Large intestine (tissue), 3 donors: ENCODE measurements at regions not wholly inside any gene's neighbourhood (a gene's known extent, or its start where the extent isn't known, plus 50 kb on each side); places are given as distances from the start of the nearest gene placed in this dataset.
A peak's percentile ranks its signal among the peaks of the same experiment; 100 is the strongest.

Source experiments
- DNase-seq, 2 donors: peaks; one replicate each; pipeline versions ENCODE4 v3.0.0 to v3.0.0-alpha.2; 2013
- H3K27ac ChIP-seq: one replicate; pipeline ENCODE4 v1.5.1; 2013; ENCODE audit warnings: low read length
- H3K27me3 ChIP-seq: 2 replicates; pipeline ENCODE4 v1.6.1; 2013; ENCODE audit warnings: low read length; ENCODE audit not compliant: control insufficient read depth, insufficient read depth
- H3K36me3 ChIP-seq: 2 replicates; pipeline ENCODE4 v1.6.1; 2013; ENCODE audit warnings: low read length; ENCODE audit not compliant: control insufficient read depth, insufficient read depth
- H3K4me1 ChIP-seq: one replicate; pipeline ENCODE4 v1.6.1; 2013; ENCODE audit warnings: low read length; ENCODE audit not compliant: control insufficient read depth, insufficient read depth
- H3K4me3 ChIP-seq: one replicate; pipeline ENCODE4 v1.5.1; 2013; ENCODE audit warnings: low read length
- H3K9me3 ChIP-seq: one replicate; pipeline ENCODE4 v1.6.1; 2013; ENCODE audit warnings: mild to moderate bottlenecking, low read depth, low read length, moderate library complexity; ENCODE audit not compliant: control insufficient read depth
- WGBS: methylation state at CpG from one replicate; pipeline ENCODE4 v1.1.5; 2013; ENCODE audit warnings: low lambda C conversion rate; ENCODE audit not compliant: insufficient coverage; 5-methylcytosine and 5-hydroxymethylcytosine counted together

DNA sequence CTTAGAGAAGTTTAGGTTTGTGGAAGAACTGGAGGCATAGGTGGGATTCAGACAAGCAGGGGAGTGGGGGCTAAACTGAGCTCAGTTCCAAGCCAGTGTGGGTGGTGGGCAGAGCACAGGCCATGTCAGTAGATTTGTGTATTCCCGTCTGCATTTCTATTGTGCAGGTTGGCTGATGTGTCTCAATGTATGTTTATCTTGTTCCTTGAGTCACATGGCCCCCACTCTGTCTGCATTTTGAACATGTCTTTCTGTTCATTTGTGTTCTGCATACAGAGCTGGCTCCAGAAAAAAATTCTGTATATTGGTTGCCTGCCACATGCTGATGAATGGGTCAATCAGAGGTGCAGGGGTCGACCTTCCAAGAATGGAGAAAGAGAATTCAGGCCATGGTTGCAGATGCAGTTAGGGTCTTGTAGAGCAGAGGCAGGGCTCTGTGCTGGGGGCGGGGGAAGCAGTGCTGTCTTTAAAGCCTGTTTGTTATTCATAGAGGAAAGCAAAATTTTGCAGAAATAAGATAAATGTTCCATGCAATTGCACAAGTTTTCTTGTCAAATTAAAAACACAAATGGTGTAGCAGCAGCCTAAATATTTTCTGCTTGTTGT lies 166.7 kb downstream of the CDH26 start:
- Histone ChIP-seq H3K27me3 (no peaks in the 10 kb centered on the region), H3K4me1 (no peaks in the 10 kb centered on the region), H3K27ac (no peak overlapping the region), H3K9me3 (no peaks in the 10 kb centered on the region), H3K36me3 (no peaks in the 10 kb centered on the region), H3K4me3 (no peak overlapping the region)
- WGBS, result no CpG with 5 or more reads among the region's 3 CpGs
- no peak for DNase-seq

DNA sequence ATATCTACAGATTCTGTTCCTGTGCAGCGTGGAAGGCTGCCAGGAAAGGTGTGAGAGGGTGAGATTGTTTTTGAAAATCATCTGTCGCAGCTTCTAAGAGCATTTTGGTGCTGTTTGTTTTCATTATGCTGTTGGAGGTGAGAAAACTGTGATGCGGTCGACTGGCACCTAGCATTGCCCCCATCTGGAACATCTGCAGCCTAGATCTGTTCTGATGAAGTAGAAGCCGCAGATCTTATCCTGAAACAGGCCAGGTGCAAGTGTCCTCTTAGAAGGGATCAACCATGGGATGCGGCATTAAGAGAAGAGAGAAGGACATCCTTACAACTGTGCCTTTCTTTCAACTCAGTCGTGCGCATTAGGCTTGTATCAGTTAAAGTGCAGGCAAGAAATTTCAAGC lies 167.3 kb downstream of the CDH26 start:
- Histone ChIP-seq H3K36me3 (no peaks in the 10 kb centered on the region), H3K4me3 (no peak overlapping the region), H3K9me3 (no peaks in the 10 kb centered on the region), H3K4me1 (no peaks in the 10 kb centered on the region), H3K27me3 (no peaks in the 10 kb centered on the region), H3K27ac (no peak overlapping the region)
- no CpG with 5 or more reads among the region's 8 CpGs for WGBS
- DNase-seq, result no peak

GRCh38 chr20:60126975-60127374 lies 168.8 kb downstream of the CDH26 start:
- DNase-seq, result peak; percentile 31 to 50
- H3K27me3 ChIP-seq, result no peaks in the 10 kb centered on the region
- no peak overlapping the region for H3K27ac ChIP-seq
- no peaks in the 10 kb centered on the region for H3K9me3 ChIP-seq
- H3K4me3 ChIP-seq, result no peak overlapping the region
- WGBS, result no CpG with 5 or more reads among the region's 1 CpG
- no peaks in the 10 kb centered on the region for H3K4me1 ChIP-seq
- no peaks in the 10 kb centered on the region for H3K36me3 ChIP-seq

DNA sequence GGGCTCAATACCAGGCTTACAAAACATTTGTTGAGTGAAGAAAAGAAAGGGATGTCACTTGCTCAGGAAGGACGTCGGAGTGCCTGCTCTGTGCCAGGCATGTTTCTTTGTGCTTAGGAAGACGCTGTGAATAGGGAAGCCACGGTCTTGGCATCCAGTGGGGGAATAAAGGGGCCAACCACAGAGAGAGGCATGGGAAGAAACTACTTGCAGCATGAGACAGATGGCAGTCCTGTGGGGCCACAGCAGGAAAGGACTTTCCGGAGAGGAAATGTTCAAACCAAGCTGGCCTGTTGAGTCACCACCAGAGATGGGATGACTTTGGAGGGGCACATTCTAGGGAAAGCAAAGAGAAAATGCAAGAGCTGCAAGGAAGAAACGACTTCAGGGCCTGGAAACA lies 173.2 kb downstream of the CDH26 start:
- Histone ChIP-seq H3K27ac (no peak overlapping the region), H3K4me1 (no peaks in the 10 kb centered on the region), H3K36me3 (no peaks in the 10 kb centered on the region), H3K27me3 (no peaks in the 10 kb centered on the region), H3K4me3 (no peak overlapping the region), H3K9me3 (no peaks in the 10 kb centered on the region)
- no peak for DNase-seq
- WGBS, result 100% methylated on average over 4 of the region's 6 CpGs

DNA sequence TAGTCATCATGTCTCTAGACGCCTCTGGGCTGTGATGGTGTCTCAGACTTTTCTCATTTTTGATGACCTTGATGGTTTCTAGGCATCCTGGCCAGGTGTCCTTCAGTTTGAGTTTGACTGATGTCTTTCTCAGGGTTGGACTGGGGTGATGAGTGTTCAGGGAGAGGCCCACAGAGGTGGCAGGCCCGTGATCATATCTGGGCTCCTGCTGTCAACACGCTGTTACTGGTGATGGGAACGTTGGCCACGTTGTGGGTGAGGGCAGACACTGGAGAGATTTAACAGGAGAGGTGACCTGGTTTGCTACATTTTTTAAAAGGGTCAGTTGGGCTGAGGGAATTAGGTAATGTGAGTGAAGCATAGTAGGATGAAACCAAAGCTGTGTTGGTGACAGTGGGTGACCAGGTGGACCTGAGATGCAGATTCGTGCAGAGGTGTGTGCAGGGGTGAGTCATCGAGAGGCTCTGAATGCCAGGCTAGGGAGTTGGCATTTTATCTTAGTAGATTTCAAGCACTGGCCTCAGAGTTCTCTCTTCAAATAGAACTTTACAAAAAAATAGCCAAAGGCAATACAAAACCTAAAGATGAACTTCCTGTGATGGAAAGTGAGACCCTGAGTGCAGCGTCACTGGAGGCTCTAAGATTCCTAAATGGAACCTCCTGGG lies 174.1 kb downstream of the CDH26 start:
- no peaks in the 10 kb centered on the region for H3K4me1 ChIP-seq
- no peak for DNase-seq
- no peaks in the 10 kb centered on the region for H3K27me3 ChIP-seq
- WGBS, result no CpG with 5 or more reads among the region's 8 CpGs
- no peaks in the 10 kb centered on the region for H3K36me3 ChIP-seq
- no peaks in the 10 kb centered on the region for H3K9me3 ChIP-seq
- no peak overlapping the region for H3K4me3 ChIP-seq
- no peak overlapping the region for H3K27ac ChIP-seq

- Histone ChIP-seq H3K9me3 (no peaks in the 10 kb centered on the region), H3K36me3 (no peaks in the 10 kb centered on the region), H3K4me3 (no peak overlapping the region), H3K4me1 (no peaks in the 10 kb centered on the region), H3K27ac (no peak overlapping the region), H3K27me3 (no peaks in the 10 kb centered on the region)
- WGBS, result no CpG with 5 or more reads among the region's 14 CpGs
- DNase-seq, result no peak
Observed at GRCh38 chr20:60132827-60133670, 174.8 kb downstream of the CDH26 start.

- Histone ChIP-seq H3K36me3 (no peaks in the 10 kb centered on the region), H3K27ac (no peak overlapping the region), H3K9me3 (no peaks in the 10 kb centered on the region), H3K27me3 (no peaks in the 10 kb centered on the region), H3K4me3 (no peak overlapping the region), H3K4me1 (no peaks in the 10 kb centered on the region)
- no CpG with 5 or more reads among the region's 4 CpGs for WGBS
- no peak for DNase-seq
Observed at GRCh38 chr20:60135276-60135675, 177.1 kb downstream of the CDH26 start.

DNA sequence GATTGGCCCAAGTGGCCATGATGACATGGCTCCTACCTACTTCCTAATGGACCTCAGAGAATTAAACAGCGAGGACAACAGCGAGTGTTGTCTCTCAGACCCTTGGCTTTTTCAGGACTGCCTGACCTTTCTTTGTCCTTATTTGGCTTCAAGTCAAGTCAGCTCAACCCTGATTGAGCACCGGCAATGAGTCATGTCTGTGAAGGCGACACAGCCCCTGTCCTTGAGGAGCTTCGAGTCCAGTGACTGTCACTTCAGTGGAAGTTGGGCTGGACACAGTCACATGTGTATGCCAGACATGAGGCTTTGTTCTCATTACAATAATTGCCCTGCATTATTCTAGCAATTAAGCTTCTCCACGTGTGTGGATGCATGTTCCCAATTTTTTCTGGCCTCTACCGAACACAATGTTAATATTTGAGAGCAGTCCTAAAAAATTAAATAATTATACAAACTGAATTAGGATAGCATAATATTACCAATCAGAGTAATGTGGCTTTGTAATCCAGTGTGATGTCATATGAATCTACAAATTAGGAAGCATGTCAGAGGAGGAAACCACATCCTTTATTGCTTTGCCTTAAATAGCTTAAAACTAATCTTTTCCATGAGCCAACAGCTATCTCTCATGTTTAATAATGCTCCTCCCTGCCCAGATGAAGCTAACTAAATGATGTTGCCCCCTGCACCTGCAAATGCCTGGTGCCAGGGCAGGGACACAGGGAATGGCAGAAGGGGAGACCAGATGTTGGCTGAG lies 178.6 kb downstream of the CDH26 start:
- 86% methylated on average over 3 of the region's 7 CpGs for WGBS
- Histone ChIP-seq H3K4me3 (no peak overlapping the region), H3K27me3 (no peaks in the 10 kb centered on the region), H3K4me1 (no peaks in the 10 kb centered on the region), H3K9me3 (no peaks in the 10 kb centered on the region), H3K36me3 (no peaks in the 10 kb centered on the region), H3K27ac (no peak overlapping the region)
- DNase-seq, result no peak

DNA sequence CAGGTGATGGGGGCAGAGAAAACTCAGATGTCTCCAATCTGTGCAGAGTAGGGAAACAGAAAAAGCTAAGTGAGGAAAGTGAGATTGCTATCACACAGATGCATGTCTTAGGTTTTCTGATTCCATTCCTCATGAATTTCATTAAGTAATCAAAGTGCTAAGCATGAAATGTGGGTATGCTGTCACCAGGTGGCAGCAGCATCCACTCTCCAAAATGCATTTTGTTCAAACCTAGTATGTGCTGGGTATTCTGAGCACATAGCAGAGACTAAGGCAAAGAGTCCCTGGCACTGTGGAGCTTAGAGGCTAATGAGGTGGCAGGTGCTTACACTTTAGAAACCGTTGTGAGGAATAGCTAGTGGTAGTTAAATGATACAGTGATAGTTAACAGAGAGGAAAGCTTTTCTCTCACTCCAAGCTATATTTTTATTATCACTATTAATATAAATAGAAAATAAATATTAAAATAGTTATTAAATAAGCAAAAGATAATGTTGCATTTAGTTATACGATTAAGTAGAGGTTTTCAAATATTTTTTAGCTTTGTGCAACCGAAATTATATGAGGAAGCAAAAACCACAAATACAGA lies 179.5 kb downstream of the CDH26 start:
- Histone ChIP-seq H3K4me3 (no peak overlapping the region), H3K4me1 (no peaks in the 10 kb centered on the region), H3K27ac (no peak overlapping the region), H3K9me3 (no peaks in the 10 kb centered on the region), H3K27me3 (no peaks in the 10 kb centered on the region), H3K36me3 (no peaks in the 10 kb centered on the region)
- DNase-seq, result no peak
- WGBS, result 76% methylated on average over 2 of the region's 3 CpGs
